ENCODE measurements at regions not wholly inside any gene's neighbourhood (a gene's known extent, or its start where the extent isn't known, plus 50 kb on each side); places are given as distances from the start of the nearest gene placed in this dataset.
"Not testable (repeated sequence)": the region's sequence is repeated elsewhere in the genome, so short reads cannot be mapped to it uniquely, and the experiment has no call there.

- DNase-seq = no peak
Measured at GRCh38 chr9:30258094-30258493, 2126.3 kb upstream of the ACO1 start.

DNA sequence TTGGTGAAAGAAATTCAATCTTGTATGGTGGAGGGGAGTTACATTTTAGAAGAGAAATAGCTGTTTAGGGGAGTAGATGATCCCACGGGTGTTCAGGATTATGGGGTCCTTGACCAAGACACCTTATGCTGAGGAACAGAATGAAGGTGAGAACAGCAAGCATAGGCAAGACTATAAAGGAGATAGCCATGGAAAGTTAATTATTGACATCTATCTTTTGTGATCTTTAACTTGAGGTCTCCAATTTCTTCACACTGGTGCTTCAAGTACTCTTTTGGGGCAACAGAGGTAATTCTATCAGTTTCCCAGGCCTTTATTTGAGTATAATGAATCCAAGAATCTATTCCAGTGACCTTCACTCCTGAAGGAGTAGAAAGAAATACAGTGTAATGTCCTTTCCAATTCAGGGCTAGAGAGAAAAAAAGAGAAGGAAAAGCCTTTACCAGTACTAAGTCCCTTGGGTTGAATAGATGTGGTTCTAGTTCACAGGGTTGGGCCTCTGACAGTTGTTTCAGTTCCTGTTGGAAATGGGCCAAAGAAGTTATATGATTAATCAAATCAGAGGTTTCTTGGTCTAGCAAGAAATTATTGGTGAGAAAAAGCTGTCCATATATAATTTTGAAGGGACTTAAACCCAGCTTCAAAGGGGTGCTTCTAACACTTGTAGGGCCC is 2104.1 kb upstream of the ACO1 start:
- DNase-seq = no peak

GRCh38 chr9:30289435-30289834 is 2095.0 kb upstream of the ACO1 start:
- DNase-seq = no peak

- not testable (repeated sequence) for DNase-seq
Measured at GRCh38 chr9:30292026-30292425, 2092.4 kb upstream of the ACO1 start.

DNA sequence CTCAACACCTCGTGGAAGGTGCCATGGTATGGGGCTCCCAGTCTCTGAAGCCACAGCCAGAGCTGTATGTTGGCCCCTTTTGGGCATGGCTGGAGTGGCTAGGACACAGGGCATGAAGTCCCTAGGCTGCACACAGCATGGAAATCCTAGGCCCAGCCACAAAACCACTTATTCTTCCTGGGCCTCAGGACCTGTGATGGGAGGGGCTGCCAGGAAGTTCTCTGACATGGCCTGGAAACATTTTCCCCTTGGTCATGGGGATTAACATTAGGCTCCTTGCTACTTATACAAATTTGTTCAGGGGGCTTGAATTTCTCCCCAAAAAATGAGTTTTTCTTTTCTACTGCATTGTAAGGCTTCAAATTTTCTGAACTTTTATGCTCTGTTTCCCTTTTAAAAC is 2091.2 kb upstream of the ACO1 start:
- DNase-seq = no peak

DNA sequence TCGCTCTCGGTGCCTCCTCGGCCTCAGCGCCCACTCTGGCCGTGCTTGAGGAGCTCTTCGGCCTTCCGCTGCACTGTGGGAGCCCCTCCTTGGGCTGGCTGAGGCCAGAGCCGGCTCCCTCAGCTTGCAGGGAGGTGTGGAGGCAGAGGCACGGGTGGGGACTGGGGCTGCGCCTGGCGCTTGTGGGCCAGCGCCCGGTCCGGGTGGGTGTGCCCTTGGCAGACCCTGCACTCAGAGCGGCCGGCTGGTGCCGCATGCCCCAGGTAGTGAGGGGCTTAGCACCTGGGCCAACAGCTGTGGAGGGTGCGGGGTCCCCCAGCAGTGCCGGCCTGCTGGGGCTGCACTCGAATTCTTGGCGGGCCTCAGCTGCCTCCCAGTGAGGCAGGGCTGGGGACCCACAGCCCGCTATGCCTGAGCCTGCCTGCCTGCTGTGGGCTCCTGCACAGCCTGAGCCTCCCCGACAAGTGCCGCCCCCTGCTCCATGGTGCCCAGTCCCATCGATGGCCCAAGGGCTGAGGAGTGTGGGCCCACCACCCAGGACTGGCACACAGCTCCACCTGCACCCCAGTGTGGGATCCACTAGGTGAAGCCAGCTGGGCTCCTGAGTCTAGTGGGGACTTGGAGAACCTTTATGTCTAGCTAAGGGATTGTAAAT is 2085.2 kb upstream of the ACO1 start:
- DNase-seq = no peak

DNA sequence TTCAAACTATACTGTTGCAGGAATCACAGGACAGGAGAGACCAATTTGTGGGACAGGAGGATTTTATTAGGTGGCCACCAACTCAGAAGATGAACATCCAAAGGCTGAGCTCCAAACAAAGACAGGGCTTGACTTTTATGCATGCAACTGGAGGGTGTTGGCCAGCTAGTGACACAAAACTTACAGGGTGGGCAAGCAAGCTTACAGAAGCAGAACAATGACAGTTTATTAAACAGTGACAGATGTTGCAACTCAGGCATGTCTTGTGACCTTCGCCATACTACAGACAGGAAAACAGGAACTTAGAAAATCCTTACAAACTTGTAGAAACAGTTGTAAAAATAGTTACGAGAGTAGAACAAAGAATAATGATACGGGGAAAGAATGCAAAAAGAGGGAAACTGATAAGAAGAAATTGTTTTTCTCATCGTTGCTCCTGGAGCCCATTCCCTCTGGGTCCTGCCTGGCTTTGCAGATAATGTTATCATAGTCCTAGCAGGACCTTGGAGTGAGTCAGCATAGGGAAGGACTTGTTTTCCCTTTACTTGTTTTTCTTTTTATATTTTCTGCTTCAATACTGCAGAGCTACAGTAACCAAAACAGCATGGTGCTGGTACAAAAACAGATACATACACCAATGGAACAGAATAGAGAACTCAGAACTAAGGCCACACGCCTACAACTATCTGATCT is 2083.0 kb upstream of the ACO1 start:
- no peak for DNase-seq

DNA sequence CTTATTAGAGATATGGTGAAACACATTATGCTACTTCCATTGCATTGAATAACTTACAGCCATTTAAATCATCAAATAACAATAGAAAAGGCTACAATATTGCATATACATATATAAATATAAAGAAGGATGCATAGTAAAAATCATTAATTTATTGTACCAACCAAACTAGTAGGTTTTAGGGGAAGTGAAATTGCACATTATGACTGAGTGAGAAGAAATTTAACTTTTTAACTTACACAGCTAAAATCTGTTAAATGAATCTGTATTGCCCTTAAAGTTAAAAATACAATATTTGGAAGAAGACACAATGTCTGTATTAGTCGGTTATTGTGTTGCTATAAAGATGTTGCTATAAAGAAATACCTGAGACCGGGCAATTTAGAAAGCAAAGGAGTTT is 2073.7 kb upstream of the ACO1 start:
- DNase-seq = no peak

DNA sequence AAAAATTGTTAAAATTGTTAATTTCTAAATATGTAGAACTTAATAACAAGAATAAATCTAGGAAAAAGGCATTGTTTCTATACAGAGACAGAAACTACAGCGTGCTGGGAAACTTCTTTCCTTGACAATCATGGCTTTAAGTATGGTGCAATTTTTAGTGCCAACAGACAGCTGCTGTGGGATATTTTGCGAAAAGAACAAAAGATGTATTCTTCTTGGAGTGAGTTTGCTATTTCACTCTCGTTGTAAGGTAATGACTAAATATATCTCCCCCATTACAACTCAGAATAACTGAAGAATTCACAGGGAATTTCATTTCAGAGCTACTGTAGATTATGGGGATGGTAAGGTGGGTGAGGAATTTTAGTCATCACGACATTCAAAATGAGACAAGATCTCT is 2055.0 kb upstream of the ACO1 start:
- no peak for DNase-seq

- DNase-seq = no peak
Measured at GRCh38 chr9:30348904-30349303, 2035.5 kb upstream of the ACO1 start.

DNA sequence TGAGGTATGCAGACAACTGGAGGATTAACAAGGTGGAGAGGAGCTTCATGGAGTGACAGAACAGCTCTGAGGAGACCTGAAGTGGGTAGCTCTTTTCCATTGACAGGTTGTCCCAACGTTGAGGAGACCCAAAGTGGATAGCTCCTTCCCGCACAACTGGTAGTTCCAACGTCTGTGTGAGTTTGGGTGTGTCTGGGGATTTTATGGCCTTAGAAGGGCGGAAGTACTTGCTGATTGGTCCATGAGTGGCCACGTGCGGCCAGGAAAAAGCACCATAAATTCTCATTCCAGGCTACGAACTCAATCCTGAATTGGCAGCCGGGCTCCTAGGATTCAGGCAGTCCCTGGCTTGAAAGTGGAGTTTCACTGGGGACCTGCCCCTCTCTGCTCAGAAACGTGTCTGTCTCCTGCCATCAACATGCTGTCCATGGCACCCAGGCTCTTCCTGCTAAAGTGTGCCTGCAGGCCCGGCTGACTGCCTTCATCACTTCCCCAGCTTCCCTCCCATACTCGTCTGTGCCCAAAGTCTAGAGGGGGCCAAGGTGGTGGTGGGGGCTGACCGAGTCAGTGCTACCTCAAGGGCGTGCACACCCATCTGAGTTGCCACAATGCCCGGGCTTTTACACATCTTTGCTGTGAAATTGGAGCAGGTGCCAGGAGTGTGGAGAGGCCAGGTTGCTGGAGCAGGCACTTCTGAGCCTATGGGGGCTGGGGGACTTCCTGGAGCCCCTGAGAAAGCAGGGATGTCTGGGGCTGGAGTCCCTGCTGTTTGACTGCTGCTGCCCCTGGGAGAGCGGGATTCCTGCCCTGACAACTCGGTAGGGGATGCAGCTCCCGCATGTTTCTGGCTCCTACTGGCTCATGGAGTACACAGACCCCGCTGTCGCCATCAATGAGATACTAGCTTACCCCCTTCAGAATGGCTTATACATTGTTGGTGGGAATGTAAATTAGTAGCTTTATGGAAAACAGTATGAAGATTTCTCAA is 2034.6 kb upstream of the ACO1 start:
- DNase-seq = no peak

- DNase-seq = no peak
Measured at GRCh38 chr9:30356221-30356620, 2028.2 kb upstream of the ACO1 start.

DNA sequence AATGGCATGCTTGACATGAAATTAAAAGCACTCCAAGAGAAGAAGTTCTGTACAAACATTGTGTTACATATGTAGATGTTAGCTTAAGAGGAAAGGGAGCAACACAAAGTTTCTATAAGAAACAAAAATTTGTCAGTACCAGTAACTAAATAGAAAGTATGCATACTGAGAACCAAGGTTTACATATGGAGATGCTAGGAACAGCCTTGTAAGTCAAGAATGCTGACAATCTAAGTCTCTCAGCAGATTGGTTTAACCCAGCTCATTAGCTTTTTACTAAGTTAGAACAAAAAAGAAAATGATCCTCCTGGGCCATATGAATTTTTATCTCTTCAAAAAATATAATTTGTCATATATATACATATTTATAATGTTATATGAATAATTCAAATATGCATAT is 2022.1 kb upstream of the ACO1 start:
- no peak for DNase-seq

DNA sequence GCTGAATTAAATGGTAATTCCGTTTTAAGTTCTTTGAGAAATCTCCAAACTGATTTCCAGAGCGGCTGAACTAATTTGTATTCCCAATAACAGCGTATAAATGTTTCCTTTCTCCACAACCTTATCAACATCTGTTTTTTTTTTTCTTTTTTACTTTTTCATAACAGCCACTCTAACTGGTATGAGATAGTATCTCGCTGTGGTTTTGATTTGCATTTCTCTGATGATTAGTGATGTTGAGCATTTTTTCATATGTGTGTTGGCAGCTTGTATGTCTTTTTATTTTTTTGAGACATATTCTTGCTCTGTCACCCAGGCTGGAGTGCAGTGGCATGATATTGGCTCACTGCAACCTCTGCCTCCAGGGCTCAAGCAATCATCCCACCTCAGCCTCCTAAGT is 2018.3 kb upstream of the ACO1 start:
- DNase-seq = not testable (repeated sequence)

DNA sequence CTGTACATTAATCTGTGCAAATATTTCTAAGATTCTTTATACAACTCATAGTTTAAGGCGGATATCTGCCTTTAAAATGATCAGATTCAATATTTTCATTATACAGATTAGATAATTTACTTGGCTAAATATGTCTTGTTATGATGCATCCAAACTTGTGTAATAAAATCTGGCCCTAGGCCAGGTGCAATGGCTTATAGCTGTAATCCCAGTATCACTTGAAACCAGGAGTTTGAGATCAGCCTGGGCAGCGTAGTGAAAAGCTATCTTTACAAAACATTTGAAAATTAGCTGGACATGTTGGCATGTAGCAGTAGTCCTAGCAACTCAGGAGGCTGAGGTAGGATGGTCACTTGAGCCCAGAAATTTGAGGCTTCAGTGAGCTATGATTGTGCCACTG is 2002.2 kb upstream of the ACO1 start:
- no peak for DNase-seq

GRCh38 chr9:30410273-30410672 is 1974.2 kb upstream of the ACO1 start:
- DNase-seq = no peak

DNA sequence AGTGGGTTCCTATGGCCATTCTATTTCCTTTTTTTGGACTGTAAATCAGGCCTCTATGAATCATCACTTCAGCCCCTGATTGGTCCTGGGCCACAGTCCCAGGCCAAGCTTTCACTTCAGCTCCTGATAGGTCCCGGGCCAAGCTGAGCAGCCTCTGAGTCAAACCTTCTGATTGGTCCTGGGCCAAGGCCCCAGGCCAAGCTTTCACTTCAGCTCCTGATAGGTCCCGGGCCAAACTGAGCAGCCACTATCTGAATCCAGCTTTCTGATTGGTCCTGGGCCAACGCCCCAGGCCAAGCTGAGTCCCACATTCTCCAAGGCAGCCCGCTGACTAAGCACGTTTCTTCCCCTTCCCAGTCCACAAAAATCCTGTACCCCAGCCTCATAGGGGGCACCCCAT is 1972.9 kb upstream of the ACO1 start:
- no peak for DNase-seq

DNA sequence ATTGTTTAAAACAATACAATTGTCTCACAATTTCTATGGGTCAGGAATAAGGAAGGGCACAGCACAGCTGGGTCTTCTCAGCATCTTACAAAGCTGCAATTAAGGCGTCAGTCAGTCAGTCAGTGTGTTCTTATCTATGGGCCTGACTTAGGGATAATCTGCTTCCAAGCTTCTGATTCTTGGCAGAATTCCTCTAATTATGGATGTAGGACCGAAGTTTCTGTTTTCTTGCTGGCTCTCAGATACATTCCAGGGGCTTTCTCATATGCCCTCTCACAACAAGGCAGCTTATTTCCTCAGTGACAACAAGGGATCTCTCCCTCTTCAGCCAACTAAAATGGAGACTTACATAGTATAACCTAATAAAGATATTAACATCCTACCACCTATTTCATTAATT is 1925.3 kb upstream of the ACO1 start:
- no peak for DNase-seq

DNA sequence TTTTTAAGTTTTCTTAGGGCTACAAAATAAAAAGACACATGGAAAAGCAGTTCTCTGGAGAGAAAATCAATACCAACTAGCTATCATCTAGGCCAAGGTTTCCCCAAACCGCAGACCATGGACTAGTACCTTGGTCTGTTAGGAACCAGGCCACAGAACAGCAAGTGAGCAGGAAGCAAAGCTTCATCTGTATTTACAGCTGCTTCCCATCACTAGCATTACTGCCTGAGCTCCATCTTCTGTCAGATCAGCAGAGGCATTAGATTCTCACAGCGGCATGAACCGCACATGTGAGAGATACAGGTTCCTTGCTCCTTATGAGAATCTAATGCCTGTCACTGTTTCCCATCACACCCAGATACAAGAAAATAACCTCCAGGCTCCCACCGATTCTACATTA is 1907.6 kb upstream of the ACO1 start:
- no peak for DNase-seq

DNA sequence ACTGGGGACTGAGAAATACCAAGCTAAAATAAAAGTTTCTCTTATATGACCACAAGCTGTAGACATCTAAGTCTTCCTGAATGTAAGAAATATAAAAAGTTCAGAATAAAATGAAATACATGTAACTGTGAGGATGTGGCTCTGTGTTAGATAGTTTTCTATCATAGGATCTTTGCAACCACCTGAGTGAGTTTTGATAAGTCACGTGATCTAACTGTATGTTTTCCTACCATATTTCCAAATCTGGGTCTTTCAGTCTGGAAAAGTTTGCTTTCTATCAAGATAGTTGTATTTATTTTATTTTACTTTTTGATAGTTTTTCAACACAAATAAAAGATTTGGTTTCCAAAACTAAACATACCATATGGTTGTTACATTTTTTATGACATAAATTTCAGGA is 1905.8 kb upstream of the ACO1 start:
- DNase-seq = no peak

DNA sequence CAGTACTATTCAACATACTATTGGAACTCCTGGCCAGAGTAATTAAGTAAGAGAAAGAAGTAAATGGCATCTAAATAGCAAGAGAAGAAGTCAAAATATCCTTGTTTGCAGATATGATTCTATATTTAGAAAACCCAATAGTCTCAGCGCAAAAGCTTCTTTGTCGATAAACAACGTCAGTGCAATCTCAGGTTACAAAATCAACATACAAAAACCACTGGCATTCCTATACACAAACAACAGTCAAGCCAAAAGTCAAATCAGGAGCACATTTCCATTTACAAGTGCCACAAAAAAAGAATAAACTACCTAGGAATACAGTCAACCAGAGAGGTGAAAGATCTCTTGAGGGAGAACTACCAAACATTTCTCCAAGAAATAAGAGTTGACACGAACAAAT is 1901.9 kb upstream of the ACO1 start:
- no peak for DNase-seq

GRCh38 chr9:30484690-30485089 is 1899.8 kb upstream of the ACO1 start:
- no peak for DNase-seq

GRCh38 chr9:30504502-30504905 is 1879.9 kb upstream of the ACO1 start:
- DNase-seq = no peak

Data from SW 1271 (cell line).